HUES6 (cell line): ENCODE measurements at regions not wholly inside any gene's neighbourhood (a gene's known extent, or its start where the extent isn't known, plus 50 kb on each side); places are given as distances from the start of the nearest gene placed in this dataset.
"Not testable (repeated sequence)": the region's sequence is repeated elsewhere in the genome, so short reads cannot be mapped to it uniquely, and the experiment has no call there.

Experiments used
- H3K27ac ChIP-seq: 2 replicates; pipeline ENCODE4 v1.7.0; 2013; ENCODE audit warnings: low read depth, mild to moderate bottlenecking, low read length, inconsistent platforms
- H3K27me3 ChIP-seq: 2 replicates; pipeline ENCODE4 v1.6.1; 2013; ENCODE audit warnings: low read length; ENCODE audit not compliant: control insufficient read depth, insufficient read depth
- H3K36me3 ChIP-seq: 2 replicates; pipeline ENCODE4 v1.6.1; 2013; ENCODE audit warnings: low read length; ENCODE audit not compliant: control insufficient read depth, insufficient read depth
- H3K4me1 ChIP-seq: 2 replicates; pipeline ENCODE4 v1.6.1; 2013; ENCODE audit warnings: low read length; ENCODE audit not compliant: control insufficient read depth, insufficient read depth
- H3K4me3 ChIP-seq: 2 replicates; pipeline ENCODE4 v1.5.1; 2013; ENCODE audit warnings: low read depth, low read length
- H3K9ac ChIP-seq: one replicate; pipeline ENCODE4 v1.6.1; 2013; ENCODE audit warnings: mild to moderate bottlenecking, low read length
- H3K9me3 ChIP-seq: 2 replicates; pipeline ENCODE4 v1.6.1; 2013; ENCODE audit warnings: low read depth, low read length; ENCODE audit not compliant: control insufficient read depth, insufficient read depth

- Histone ChIP-seq H3K27ac (no peak overlapping the region), H3K9ac (no peak overlapping the region), H3K4me1 (peaks cover 19% of the 10 kb centered on the region; the same call in 1 of the 2 replicates), H3K36me3 (no peaks in the 10 kb centered on the region), H3K4me3 (0 out of 2 replicates have a peak overlapping the region, but pooled peaks have one; percentile 3), H3K27me3 (peaks cover 13% of the 10 kb centered on the region), H3K9me3 (0 out of 2 replicates have a peak, but pooled peaks cover 8% of the 10 kb centered on the region)
Measured at GRCh38 chr1:213507472-213508223, 456.6 kb downstream of the RPS6KC1 start.

DNA sequence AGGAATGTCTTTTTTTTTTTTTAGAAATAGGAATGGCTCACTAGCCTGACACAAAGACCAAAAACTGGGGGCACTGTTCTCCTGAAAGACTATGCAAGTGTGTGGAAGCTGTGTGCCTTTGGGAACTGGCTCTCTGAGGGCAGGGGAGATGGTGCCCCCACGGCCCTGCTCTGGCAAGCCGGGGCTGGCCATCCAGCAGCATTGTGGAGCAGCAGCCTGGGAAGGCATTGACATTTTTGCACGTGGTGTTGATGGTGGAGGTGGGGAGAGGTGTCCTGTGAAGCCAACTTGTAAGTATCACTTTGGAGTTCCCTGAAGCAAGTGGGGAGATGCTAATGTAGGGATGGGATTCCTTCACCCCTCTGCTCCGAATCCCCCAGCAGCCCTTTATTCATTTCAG, 460.1 kb downstream of the RPS6KC1 start:
- Histone ChIP-seq H3K36me3 (no peaks in the 10 kb centered on the region), H3K9ac (no peak overlapping the region), H3K4me3 (no peak overlapping the region), H3K9me3 (no peaks in the 10 kb centered on the region), H3K27me3 (peaks cover 5% of the 10 kb centered on the region), H3K27ac (no peak overlapping the region), H3K4me1 (peaks cover 19% of the 10 kb centered on the region; the same call in 1 of the 2 replicates)

GRCh38 chr1:213512316-213512715, 461.3 kb downstream of the RPS6KC1 start:
- Histone ChIP-seq H3K9ac (no peak overlapping the region), H3K4me1 (peaks cover 14% of the 10 kb centered on the region; the same call in 1 of the 2 replicates), H3K36me3 (no peaks in the 10 kb centered on the region), H3K4me3 (no peak overlapping the region), H3K27ac (no peak overlapping the region), H3K9me3 (no peaks in the 10 kb centered on the region), H3K27me3 (no peaks in the 10 kb centered on the region; the same call in 1 of the 2 replicates)

DNA sequence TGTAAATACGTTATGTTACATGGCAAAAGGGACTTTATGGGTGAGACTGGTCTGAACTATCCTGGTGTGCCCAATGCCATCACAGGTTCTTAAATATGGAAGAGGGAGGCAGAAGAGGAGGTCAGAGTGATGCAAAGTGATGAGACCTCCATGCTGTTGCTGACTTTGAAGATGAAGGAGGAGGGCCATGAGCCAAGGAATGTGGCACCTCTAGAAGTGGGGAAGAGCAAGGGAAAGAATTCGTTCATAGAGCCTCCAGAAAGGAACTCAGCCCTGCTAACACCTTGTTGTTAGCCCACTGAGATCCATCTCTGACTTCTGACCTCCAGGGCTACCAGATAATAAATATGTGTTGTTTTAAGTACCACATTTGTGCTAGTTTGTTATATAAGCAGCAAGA, 462.0 kb downstream of the RPS6KC1 start:
- Histone ChIP-seq H3K36me3 (no peaks in the 10 kb centered on the region), H3K27me3 (no peaks in the 10 kb centered on the region; the same call in 1 of the 2 replicates), H3K27ac (no peak overlapping the region), H3K9me3 (no peaks in the 10 kb centered on the region), H3K9ac (no peak overlapping the region), H3K4me3 (no peak overlapping the region), H3K4me1 (peaks cover 7% of the 10 kb centered on the region; the same call in 1 of the 2 replicates)

DNA sequence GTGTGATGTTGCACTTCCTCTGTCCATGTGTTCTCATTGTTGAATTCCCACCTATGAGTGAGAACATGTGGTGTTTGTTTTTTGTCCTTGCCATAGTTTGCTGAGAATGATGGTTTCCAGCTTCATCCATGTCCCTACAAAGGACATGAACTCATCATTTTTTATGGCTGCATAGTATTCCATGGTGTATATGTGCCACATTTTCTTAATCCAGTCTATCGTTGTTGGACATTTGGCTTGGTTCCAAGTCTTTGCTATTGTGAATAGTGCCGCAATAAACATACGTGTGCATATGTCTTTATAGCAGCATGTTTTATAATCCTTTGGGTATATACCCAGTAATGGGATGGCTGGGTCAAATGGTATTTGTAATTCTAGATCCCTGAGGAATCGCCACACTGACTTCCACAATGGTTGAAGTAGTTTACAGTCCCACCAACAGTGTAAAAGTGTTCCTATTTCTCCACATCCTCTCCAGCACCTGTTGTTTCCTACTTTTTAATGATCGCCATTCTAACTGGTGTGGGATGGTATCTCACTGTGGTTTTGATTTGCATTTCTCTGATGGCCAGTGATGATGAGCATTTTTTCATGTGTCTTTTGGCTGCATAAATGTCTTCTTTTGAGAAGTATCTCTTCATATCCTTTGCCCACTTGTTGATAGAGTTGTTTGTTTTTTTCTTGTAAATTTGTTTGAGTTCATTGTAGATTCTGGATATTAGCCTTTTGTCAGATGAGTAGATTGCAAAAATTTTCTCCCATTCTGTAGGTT, 463.6 kb downstream of the RPS6KC1 start:
- H3K27me3 ChIP-seq, H3K27ac ChIP-seq, H3K9ac ChIP-seq, H3K4me1 ChIP-seq, H3K9me3 ChIP-seq, H3K36me3 ChIP-seq, H3K4me3 ChIP-seq: not testable (repeated sequence)

- H3K27ac ChIP-seq, result no peak overlapping the region
Measured at GRCh38 chr1:213519098-213519497, 468.1 kb downstream of the RPS6KC1 start.

DNA sequence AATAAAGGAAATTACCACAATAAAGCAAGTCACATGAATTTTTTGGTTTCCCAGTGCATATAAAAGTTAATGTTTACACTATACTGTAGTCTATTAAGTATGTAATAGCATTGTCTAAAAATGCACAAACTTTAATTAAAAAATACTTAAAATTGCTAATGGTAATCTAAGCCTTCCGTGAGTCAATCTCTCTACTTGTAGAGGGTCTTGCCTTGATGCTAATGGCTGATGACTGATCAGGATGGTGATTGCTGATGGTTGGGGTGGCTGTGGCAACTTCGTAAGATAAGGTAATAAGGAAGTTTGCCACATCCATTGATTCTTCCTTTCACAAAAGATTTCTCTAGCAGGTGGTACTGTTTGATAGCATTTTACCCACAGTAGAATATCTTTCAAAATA, 466.6 kb upstream of the PROX1 start:
- H3K4me1 ChIP-seq, result 0 out of 2 replicates have a peak, but pooled peaks cover 3% of the 10 kb centered on the region
- H3K36me3 ChIP-seq, result no peaks in the 10 kb centered on the region
- H3K9me3 ChIP-seq, result peaks cover 14% of the 10 kb centered on the region
- no peak overlapping the region for H3K27ac ChIP-seq
- no peak overlapping the region for H3K4me3 ChIP-seq
- H3K9ac ChIP-seq, result no peak overlapping the region
- H3K27me3 ChIP-seq, result no peaks in the 10 kb centered on the region

More at GRCh38 chr1:213519098-213519497, 468.1 kb downstream of the RPS6KC1 start:
- H3K9ac ChIP-seq, result no peak overlapping the region
- H3K4me1 ChIP-seq, result 0 out of 2 replicates have a peak, but pooled peaks cover 3% of the 10 kb centered on the region
- no peak overlapping the region for H3K4me3 ChIP-seq
- H3K9me3 ChIP-seq, result peaks cover 14% of the 10 kb centered on the region
- no peaks in the 10 kb centered on the region for H3K36me3 ChIP-seq
- no peaks in the 10 kb centered on the region for H3K27me3 ChIP-seq

DNA sequence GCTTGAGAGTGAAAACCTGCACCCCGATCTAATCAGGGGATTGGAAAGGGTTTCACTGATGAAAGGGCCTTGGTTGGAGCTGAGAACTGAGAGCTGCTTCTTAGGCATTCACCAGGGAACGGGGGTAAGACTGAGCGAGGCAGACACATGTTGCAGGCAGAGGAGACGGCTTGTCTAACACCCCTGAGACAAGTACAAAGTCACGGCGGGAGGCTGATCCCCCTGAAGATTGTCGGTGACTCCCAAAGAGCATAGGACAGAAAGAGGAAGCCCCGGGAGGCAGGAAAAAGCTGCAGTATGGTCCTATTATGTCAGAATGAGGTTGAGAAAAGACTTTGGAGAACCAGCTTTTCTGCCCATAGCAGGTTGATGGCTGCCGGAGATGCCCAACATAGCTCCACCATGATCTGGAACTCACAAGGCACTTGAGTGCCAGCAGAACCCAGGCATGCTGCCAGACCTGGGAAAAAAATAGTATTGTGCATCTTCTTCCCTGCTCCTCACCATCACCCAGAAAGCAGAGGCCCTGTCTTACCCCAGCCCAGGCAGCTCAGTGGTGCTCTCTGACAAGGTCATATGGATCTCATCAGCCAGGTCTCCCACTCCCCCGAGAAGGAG, 463.9 kb upstream of the PROX1 start:
- no peak overlapping the region for H3K27ac ChIP-seq
- H3K27me3 ChIP-seq, result no peaks in the 10 kb centered on the region
- H3K9ac ChIP-seq, result no peak overlapping the region
- 0 out of 2 replicates have a peak, but pooled peaks cover 3% of the 10 kb centered on the region for H3K4me1 ChIP-seq
- peaks cover 14% of the 10 kb centered on the region for H3K9me3 ChIP-seq
- H3K4me3 ChIP-seq, result no peak overlapping the region
- no peaks in the 10 kb centered on the region for H3K36me3 ChIP-seq

DNA sequence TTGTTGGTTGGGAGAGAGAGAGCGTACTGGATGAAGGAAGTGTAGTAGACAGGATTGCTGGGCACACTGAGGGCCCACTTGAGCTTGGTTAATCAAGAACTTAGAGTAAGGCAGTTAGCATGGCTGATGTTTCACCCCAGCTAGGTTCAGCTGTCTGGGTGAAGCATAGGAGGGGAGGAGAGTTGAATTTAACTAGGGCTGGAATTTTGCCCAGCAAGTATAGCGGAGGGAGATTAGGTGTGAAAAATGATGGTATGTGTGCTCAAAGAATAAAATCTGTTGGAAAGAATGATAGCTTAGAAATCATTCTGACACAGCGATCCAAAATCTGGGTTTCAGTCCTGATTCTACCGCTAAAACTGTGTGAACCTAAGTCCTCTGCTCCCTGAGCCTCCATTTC, 461.5 kb upstream of the PROX1 start:
- Histone ChIP-seq H3K9ac (no peak overlapping the region), H3K27ac (no peak overlapping the region), H3K4me1 (0 out of 2 replicates have a peak, but pooled peaks cover 7% of the 10 kb centered on the region), H3K9me3 (peaks cover 12% of the 10 kb centered on the region), H3K4me3 (no peak overlapping the region), H3K36me3 (no peaks in the 10 kb centered on the region), H3K27me3 (no peaks in the 10 kb centered on the region)

DNA sequence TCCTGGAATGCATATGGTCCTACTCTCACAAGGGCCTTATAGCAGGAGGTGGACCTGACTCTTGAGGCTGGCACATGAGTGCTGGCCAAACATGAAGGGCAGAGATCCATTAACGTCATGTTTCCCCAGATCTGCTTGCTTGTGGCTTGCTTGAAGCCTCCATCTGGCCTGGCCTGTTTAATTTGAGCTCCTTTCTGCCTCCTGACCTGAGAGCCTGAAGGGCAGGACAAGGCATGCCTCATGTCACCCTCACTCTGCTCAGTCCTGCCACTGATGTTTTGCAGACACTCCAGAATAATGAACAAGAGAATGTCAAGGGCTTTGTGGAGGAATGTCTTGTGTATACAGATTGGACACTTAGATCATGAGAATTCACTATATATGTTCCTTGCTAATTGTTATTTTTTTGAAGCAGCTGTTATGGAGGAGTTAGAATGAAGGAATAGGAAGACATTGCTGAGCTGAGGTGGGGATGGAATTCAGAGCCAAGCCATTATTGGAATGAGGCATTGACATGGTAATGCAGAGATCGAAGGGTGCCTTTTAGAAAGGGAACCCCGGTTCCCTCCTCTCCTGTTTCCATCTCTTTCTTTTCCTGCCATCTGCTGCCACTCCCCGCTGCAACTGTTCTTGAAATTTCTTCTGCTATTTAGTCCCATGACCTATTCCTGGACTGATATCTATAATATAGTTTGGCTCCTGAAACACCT, 457.0 kb upstream of the PROX1 start:
- H3K36me3 ChIP-seq, result no peaks in the 10 kb centered on the region
- no peak overlapping the region for H3K9ac ChIP-seq
- no peak overlapping the region for H3K27ac ChIP-seq
- no peaks in the 10 kb centered on the region for H3K9me3 ChIP-seq
- 0 out of 2 replicates have a peak, but pooled peaks cover 4% of the 10 kb centered on the region for H3K4me1 ChIP-seq
- H3K4me3 ChIP-seq, result no peak overlapping the region
- H3K27me3 ChIP-seq, result no peaks in the 10 kb centered on the region
